ENCODE measurements at regions not wholly inside any gene's neighbourhood (a gene's known extent, or its start where the extent isn't known, plus 50 kb on each side); places are given as distances from the start of the nearest gene placed in this dataset.

- no peaks in the 10 kb centered on the region for H3K9me3 ChIP-seq (ENCODE audit: low read depth, low read length)
- H3K4me3 ChIP-seq (ENCODE audit: insufficient read depth, low read length) = no peak overlapping the region
- no peak for DNase-seq (ENCODE audit: insufficient read length, low spot score, missing footprints)
- TF ChIP-seq CTCF (IDR thresholded peaks at IDR 0.05; ENCODE audit: extremely low read depth, low read depth, low read length) = no peak
- no peaks in the 10 kb centered on the region for H3K79me2 ChIP-seq (ENCODE audit: insufficient read depth, low read length)
- no peak overlapping the region for H3K27ac ChIP-seq (ENCODE audit: low read depth, low read length)
- H3K27me3 ChIP-seq (ENCODE audit: insufficient read depth, low read length) = no peaks in the 10 kb centered on the region
- no peaks in the 10 kb centered on the region for H4K20me1 ChIP-seq (ENCODE audit: insufficient read depth, low read length)
- H3K4me2 ChIP-seq (ENCODE audit: insufficient read depth, low read length) = no peak overlapping the region
- H2AFZ ChIP-seq (ENCODE audit: low read length) = peak overlapping the region; percentile 62
- no peaks in the 10 kb centered on the region for H3K36me3 ChIP-seq (ENCODE audit: insufficient read depth, low read length)
- no peaks in the 10 kb centered on the region for H3K4me1 ChIP-seq (ENCODE audit: insufficient read depth, low read length)
Measured at GRCh38 chr7:26993816-26994810, 101.7 kb downstream of the HOXA1 start.

GRCh38 chr7:26992670-26993069 lies 103.1 kb downstream of the HOXA1 start:
- Histone ChIP-seq H3K79me2 (ENCODE audit: insufficient read depth, low read length) (no peaks in the 10 kb centered on the region), H3K36me3 (ENCODE audit: insufficient read depth, low read length) (no peaks in the 10 kb centered on the region), H2AFZ (ENCODE audit: low read length) (peak overlapping the region; percentile 38), H3K4me3 (ENCODE audit: insufficient read depth, low read length) (no peak overlapping the region), H3K9me3 (ENCODE audit: low read depth, low read length) (no peaks in the 10 kb centered on the region), H3K27ac (ENCODE audit: low read depth, low read length) (no peak overlapping the region), H3K27me3 (ENCODE audit: insufficient read depth, low read length) (no peaks in the 10 kb centered on the region), H3K4me2 (ENCODE audit: insufficient read depth, low read length) (no peak overlapping the region), H4K20me1 (ENCODE audit: insufficient read depth, low read length) (no peaks in the 10 kb centered on the region), H3K4me1 (ENCODE audit: insufficient read depth, low read length) (no peaks in the 10 kb centered on the region)
- DNase-seq (ENCODE audit: insufficient read length, low spot score, missing footprints) = no peak
- no peak for TF ChIP-seq CTCF (IDR thresholded peaks at IDR 0.05; ENCODE audit: extremely low read depth, low read depth, low read length)

- no peaks in the 10 kb centered on the region for H3K79me2 ChIP-seq (ENCODE audit: insufficient read depth, low read length)
- no peak overlapping the region for H3K27ac ChIP-seq (ENCODE audit: low read depth, low read length)
- H3K4me3 ChIP-seq (ENCODE audit: insufficient read depth, low read length) = no peak overlapping the region
- no peak overlapping the region for H2AFZ ChIP-seq (ENCODE audit: low read length)
- no peaks in the 10 kb centered on the region for H3K36me3 ChIP-seq (ENCODE audit: insufficient read depth, low read length)
- H3K4me2 ChIP-seq (ENCODE audit: insufficient read depth, low read length) = no peak overlapping the region
- no peak for DNase-seq (ENCODE audit: insufficient read length, low spot score, missing footprints)
- H3K9me3 ChIP-seq (ENCODE audit: low read depth, low read length) = no peaks in the 10 kb centered on the region
- no peaks in the 10 kb centered on the region for H3K4me1 ChIP-seq (ENCODE audit: insufficient read depth, low read length)
- no peak for TF ChIP-seq CTCF (IDR thresholded peaks at IDR 0.05; ENCODE audit: extremely low read depth, low read depth, low read length)
- no peaks in the 10 kb centered on the region for H4K20me1 ChIP-seq (ENCODE audit: insufficient read depth, low read length)
- no peaks in the 10 kb centered on the region for H3K27me3 ChIP-seq (ENCODE audit: insufficient read depth, low read length)
Measured at GRCh38 chr7:26991796-26992195, 104.0 kb downstream of the HOXA1 start.

- Histone ChIP-seq H3K4me3 (ENCODE audit: insufficient read depth, low read length) (no peak overlapping the region), H3K27ac (ENCODE audit: low read depth, low read length) (no peak overlapping the region), H3K9me3 (ENCODE audit: low read depth, low read length) (no peaks in the 10 kb centered on the region), H3K36me3 (ENCODE audit: insufficient read depth, low read length) (no peaks in the 10 kb centered on the region), H3K27me3 (ENCODE audit: insufficient read depth, low read length) (no peaks in the 10 kb centered on the region), H2AFZ (ENCODE audit: low read length) (peak overlapping the region; percentile 5), H3K79me2 (ENCODE audit: insufficient read depth, low read length) (no peaks in the 10 kb centered on the region), H3K4me1 (ENCODE audit: insufficient read depth, low read length) (no peaks in the 10 kb centered on the region), H3K4me2 (ENCODE audit: insufficient read depth, low read length) (no peak overlapping the region), H4K20me1 (ENCODE audit: insufficient read depth, low read length) (no peaks in the 10 kb centered on the region)
- DNase-seq (ENCODE audit: insufficient read length, low spot score, missing footprints) = peak; percentile 55
- no peak for TF ChIP-seq CTCF (IDR thresholded peaks at IDR 0.05; ENCODE audit: extremely low read depth, low read depth, low read length)
Measured at GRCh38 chr7:26989897-26990670, 105.7 kb downstream of the HOXA1 start.

Data from osteoblast (primary cell).